Inflammatory macrophage (primary cell): ENCODE measurements at regions not wholly inside any gene's neighbourhood (a gene's known extent, or its start where the extent isn't known, plus 50 kb on each side); places are given as distances from the start of the nearest gene placed in this dataset.

Source experiments
- DNase-seq, 2 donors: peaks; one replicate each; pipeline ENCODE4 v3.0.0-alpha.2; 2020 to 2022

- DNase-seq: peak; percentile 57 to 67
These were observed 86.2 kb upstream of the MYL2 start for GRCh38 chr12:111006621-111007020.

- DNase-seq: no peak
These were observed 78.6 kb upstream of the MYL2 start for GRCh38 chr12:110998971-110999370.

GRCh38 chr12:110998165-110998564, 77.8 kb upstream of the MYL2 start:
- DNase-seq: no peak

GRCh38 chr12:110996415-110996814, 76.0 kb upstream of the MYL2 start:
- DNase-seq: no peak

GRCh38 chr12:110995615-110996014, 75.2 kb upstream of the MYL2 start:
- DNase-seq: no peak

GRCh38 chr12:110995016-110995415, 74.6 kb upstream of the MYL2 start:
- DNase-seq: no peak

- DNase-seq: no peak
These were observed 73.1 kb upstream of the MYL2 start for GRCh38 chr12:110993434-110993833.

GRCh38 chr12:110992909-110993308, 72.5 kb upstream of the MYL2 start:
- no peak for DNase-seq

- no peak for DNase-seq
These were observed 63.4 kb upstream of the MYL2 start for GRCh38 chr12:110983811-110984210.

GRCh38 chr12:110972866-110973265, 52.5 kb upstream of the MYL2 start:
- no peak for DNase-seq

GRCh38 chr12:110971936-110972335, 51.6 kb upstream of the MYL2 start:
- DNase-seq: no peak

GRCh38 chr12:110971189-110971920, 51.0 kb upstream of the MYL2 start:
- no peak for DNase-seq
